DMS 273 treated with DMSO at 0.1 percent for 48 hours (cell line): ENCODE measurements at regions not wholly inside any gene's neighbourhood (a gene's known extent, or its start where the extent isn't known, plus 50 kb on each side); places are given as distances from the start of the nearest gene placed in this dataset.
"Not testable (repeated sequence)": the region's sequence is repeated elsewhere in the genome, so short reads cannot be mapped to it uniquely, and the experiment has no call there.

Experiments used
- DNase-seq: peaks from one replicate; lab custom pipeline; 2025; lab: John Stamatoyannopoulos, UW

- DNase-seq = no peak
These were observed 344.3 kb downstream of the MATN1 start for GRCh38 chr1:30378991-30379581.

GRCh38 chr1:30378003-30378596, 345.3 kb downstream of the MATN1 start:
- no peak for DNase-seq

GRCh38 chr1:30377230-30378002, 346.0 kb downstream of the MATN1 start:
- DNase-seq = no peak

GRCh38 chr1:30376054-30376697, 347.2 kb downstream of the MATN1 start:
- DNase-seq = no peak

GRCh38 chr1:30375156-30375555, 348.2 kb downstream of the MATN1 start:
- no peak for DNase-seq

GRCh38 chr1:30374400-30375070, 348.9 kb downstream of the MATN1 start:
- DNase-seq = no peak

- DNase-seq = no peak
These were observed 349.6 kb downstream of the MATN1 start for GRCh38 chr1:30373471-30374399.

GRCh38 chr1:30372792-30373433, 350.5 kb downstream of the MATN1 start:
- DNase-seq = no peak

- DNase-seq = no peak
These were observed 351.2 kb downstream of the MATN1 start for GRCh38 chr1:30371888-30372791.

- no peak for DNase-seq
These were observed 352.1 kb downstream of the MATN1 start for GRCh38 chr1:30371179-30371788.

GRCh38 chr1:30368651-30369240, 354.6 kb downstream of the MATN1 start:
- DNase-seq = no peak

GRCh38 chr1:30366911-30367310, 356.5 kb downstream of the MATN1 start:
- no peak for DNase-seq

GRCh38 chr1:30366199-30366598, 357.2 kb downstream of the MATN1 start:
- DNase-seq = no peak

- no peak for DNase-seq
These were observed 357.8 kb downstream of the MATN1 start for GRCh38 chr1:30365596-30365995.

- no peak for DNase-seq
These were observed 360.4 kb downstream of the MATN1 start for GRCh38 chr1:30363031-30363430.

GRCh38 chr1:30362603-30362990, 360.8 kb downstream of the MATN1 start:
- DNase-seq = no peak

GRCh38 chr1:30361890-30362602, 361.3 kb downstream of the MATN1 start:
- DNase-seq = not testable (repeated sequence)

- no peak for DNase-seq
These were observed 362.6 kb downstream of the MATN1 start for GRCh38 chr1:30360753-30361152.
